Muscle of back (tissue), 3 donors: ENCODE measurements at regions not wholly inside any gene's neighbourhood (a gene's known extent, or its start where the extent isn't known, plus 50 kb on each side); places are given as distances from the start of the nearest gene placed in this dataset.

Experiments used
- DNase-seq, 3 donors: peaks; one replicate each; pipeline versions ENCODE4 v3.0.0 to v3.0.0-alpha.2; 2013

DNA sequence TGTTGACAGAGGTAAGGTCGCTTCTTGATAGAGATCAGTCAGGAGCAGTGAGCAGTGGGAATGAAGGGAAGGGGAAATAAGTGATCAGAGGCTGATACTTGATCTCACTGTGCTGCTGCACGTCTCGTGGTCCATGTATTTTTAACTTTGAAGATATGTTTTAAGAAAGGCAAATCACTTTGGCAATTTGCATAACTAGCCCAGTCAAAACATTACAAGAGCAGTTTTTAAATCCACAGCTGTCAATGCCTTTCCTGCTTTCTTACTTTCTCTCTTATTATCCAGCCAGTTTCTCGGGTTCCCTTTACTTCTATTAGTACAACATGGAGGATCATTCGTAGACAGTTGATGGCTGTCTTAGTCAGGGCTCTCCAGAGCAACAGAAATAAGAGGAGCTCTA is 472.8 kb downstream of the TMA16 start:
- DNase-seq = no peak

DNA sequence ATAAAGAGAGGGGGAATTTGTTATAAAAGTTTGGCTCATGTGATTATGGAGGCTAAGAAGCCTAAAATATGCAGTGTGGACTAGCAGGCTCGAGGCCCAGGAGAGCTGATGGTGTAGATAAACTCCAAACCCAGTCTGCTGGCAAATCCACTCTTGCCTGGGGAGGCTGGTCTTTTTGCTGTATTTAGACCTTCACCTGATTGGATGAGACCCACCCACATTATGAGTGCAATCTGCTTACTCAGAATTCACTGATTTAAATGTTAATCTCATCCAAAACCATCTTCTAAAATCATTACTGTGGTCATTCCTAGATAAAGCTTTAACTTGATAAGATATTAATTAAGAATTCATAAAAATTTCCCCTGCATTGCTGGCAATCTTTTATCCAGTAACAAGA is 473.2 kb downstream of the TMA16 start:
- no peak for DNase-seq

DNA sequence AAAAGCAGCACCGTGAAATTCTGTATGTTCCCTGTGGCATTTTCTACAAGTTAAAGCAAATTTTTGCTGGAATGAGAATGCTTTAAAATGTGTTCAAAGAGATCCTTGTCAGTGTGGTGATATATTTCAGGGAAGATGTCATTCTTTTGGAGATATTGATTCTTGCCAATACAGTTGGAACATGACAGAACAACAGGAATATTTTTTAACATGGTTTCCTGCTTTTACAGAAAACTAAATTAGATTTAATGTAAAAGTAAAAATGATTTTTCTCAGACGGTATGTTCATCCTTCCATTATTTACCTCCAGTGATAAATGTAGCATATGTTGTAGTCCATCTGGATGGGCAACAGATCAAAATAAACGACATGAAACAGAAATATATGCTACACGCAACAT is 474.8 kb downstream of the TMA16 start:
- no peak for DNase-seq

DNA sequence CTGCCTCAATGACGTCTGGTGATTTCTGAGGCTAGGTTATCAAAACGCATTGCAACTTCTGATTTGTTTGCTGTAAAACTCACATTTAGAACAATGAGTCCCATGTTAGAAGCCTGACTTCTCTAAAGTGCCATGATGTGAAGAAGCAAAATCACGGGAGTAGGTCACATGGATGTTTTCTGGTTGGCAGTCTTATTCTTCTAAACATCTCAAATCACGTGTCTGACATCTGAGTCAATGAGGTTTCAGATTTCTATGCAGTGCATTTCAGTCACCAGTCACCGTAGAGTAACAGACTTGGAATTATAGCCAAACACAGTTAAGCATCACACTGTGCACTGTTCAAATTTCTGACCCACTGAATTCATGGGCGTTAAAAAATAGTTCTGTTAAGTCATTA is 482.1 kb downstream of the TMA16 start:
- no peak for DNase-seq

DNA sequence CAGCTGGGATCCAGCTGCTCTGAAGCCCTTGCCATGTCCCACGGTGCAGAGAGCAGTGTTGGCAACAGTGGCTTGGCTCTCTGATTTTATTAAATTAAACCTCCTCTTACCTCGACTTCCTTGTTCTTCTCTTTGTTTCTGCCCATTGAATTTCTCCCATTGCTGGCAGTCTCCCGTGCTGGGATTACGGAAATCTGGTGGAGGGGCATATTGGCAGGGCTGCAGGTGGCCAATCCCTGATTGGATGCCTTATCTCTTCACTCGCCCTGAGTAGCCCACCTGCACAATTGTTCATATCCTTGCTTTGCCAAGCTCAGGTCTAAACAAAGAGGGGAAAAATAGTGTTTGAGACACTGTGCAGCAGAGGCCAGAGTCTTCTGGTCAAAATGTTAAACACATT is 493.9 kb downstream of the TMA16 start:
- peak in 1 of 3 donors; percentile 27 for DNase-seq

DNA sequence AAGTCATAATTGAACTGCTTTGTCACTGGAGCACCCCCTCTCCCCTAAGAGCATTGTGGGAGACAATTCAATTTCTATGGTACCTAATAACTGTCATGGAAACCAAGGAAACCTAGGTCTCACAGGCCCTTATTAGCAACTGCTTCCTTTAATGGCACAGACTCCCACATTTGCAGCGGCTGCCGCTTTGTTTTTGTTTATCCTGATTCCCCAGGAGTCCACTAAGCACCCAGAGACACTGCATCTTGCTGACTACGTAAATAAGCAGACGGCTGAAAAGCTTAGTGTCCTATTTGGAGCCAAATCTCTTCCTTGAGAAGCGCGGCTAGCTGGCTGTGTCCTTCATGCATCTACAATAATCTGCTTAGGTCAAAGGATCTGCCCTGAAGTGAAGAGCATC is 494.4 kb downstream of the TMA16 start:
- peak in 1 of 3 donors; percentile 53 for DNase-seq

DNA sequence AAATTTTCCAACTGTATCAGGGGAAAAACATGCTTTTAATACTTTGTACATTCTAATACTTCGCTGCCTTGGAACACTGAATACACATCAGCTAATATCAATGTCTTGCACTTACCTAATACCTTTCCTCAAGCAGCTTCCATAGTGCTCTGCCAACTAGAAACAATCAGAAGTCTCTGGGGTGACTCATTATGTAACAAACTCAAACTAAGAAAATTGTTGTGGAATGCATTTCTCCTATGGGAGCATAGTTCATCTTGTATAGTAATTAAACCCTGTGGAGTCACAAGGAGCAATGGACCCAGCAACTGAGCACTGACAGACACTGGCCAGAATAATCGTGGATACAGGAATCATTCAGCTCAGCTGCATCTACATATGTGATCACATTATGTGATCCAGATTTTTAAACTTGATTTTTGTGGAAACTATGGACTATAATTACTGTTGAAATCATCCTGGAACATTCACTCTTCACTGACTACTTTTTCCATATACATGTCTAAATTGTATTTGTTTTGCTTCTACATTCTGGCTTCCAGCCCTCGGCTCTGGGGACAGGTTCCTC is 496.9 kb downstream of the TMA16 start:
- peak; percentile 42 to 74 (median 53) for DNase-seq

DNA sequence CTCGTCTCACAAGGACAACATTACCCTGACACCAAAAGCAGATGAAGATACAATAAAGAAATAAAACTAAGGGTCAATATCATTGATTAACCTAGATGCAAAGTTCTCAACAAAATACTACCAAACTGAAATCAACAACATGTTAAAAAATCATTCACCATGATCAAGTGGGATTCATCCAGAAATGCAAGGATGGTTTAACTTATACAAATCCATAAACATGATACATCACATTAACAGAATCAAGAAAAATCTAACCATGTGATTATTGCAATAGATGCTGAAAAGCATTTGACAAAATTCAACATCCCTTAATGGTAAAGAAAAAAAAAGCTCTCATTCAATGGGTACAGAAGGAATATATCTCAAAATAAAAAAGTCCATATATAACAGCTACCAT is 514.9 kb downstream of the TMA16 start:
- DNase-seq = no peak

DNA sequence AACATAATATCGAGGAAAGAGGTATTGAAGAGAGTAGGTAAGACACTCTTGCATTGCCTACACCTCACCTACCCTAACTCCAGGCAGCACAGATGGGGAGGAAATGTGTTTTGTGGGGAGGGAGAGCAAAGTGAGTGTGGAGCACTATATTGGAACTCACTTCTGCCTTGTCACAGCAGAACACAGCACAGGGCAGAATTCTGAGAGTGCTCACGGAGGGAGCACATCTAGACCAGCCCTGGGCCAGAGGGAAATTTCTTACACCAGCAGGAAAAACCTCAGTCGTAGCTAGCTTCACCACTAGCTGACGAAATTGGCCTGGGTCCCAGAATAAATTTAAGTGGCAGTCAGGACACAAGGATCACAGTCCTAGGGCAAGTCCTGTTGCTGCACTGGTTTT is 517.3 kb downstream of the TMA16 start:
- no peak for DNase-seq

DNA sequence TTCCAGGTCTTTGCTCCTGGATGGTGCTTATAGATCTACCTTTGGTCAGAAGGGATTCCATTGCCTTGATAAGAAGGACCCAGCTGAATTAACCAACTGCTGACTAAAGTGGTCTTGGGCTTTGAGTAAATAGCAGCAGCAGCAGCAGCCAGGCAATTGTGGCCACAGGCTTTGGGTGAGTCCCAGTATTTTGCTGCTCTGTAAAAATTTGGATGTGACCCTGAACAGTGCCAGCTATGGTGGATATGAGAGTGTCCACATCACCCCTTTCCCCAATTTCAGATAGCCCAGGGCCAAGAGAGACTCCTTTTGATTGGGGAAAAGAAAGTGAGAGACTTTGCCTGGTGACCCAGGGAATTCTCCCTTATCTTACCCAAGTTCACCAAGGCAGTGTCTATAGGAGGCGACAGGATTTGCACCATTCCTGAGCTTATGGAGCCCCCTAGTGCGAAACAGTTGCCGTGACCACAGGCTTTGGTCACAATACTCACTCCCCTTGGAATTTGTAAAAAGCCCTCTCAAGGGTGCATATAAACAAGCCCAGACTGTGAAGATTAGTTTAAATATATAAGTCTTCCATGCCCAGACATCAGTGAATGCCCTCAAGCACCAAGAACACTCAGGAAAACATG is 518.0 kb downstream of the TMA16 start:
- DNase-seq = peak in 2 of 3 donors; percentile 21 to 46

DNA sequence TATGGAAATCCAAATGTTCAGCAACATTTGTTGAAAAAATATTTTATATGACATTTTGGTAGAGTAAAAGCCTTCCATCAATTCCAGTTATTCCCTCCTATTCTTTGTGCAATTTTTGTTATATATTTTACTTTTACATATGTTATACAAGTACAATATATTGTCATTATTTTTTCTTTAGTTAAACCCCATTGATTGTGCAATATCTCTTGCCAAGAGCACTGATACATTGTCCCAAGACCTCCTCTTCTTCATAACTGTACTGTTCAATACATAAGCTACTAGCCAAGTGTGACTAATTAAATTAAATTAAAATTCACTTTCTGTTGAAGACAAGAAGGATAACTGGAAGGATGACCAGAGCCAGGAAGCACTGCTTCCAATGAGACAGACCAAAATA is 527.5 kb downstream of the TMA16 start:
- no peak for DNase-seq

DNA sequence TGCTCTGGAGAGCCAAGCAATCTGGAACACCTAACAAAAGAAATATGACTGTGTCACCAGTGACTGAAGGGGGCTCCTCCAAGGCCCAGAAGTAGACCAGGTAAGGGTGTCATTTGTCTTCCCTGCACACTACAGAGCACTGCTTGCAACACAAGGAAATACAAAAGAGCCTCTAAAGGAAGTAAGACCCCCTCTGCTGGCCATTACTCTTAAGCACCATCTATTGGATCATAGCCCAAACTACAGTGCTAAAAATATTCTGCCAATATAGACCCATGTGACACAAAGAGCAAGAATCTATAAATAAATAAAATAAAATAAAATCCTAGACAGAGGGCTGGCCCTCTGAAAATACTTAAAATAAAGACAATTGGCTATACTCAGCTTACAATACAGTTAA is 528.7 kb downstream of the TMA16 start:
- DNase-seq = no peak

DNA sequence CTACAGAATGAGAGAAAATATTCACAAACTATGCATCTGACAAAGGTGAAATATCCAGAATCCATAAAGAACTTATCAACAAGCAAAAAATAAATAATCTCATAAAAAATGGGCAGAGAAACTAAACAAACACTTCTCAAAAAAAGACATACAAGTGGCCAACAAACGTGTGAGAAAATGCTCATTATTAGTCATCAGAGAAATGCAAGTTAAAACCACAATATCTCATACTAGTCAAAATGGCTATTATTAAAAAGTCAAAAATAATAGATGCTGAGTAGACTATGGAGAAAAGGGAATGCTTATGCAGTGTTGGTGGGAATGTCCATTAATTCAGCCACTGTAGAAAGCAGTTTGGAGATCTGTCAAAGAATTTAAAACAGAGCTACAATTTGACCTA is 533.3 kb downstream of the TMA16 start:
- no peak for DNase-seq

DNA sequence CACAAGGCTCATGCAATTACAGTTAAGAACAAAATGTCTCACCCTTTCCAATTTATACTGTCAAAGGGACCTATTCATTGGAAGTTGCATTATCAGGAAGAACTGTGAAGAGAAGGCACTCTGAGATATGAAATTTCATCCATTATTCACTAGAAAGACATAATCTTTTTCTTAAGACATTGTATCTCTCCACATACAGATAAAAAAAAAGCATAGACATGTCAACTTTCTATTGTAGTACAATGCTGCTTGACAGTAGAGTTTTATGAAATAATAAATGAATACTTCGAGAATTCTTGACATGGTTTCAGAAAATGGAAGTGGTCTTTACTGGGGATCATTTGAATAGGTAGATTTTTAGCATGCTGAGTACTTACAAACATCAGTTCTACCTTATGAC is 545.0 kb downstream of the TMA16 start:
- no peak for DNase-seq

DNA sequence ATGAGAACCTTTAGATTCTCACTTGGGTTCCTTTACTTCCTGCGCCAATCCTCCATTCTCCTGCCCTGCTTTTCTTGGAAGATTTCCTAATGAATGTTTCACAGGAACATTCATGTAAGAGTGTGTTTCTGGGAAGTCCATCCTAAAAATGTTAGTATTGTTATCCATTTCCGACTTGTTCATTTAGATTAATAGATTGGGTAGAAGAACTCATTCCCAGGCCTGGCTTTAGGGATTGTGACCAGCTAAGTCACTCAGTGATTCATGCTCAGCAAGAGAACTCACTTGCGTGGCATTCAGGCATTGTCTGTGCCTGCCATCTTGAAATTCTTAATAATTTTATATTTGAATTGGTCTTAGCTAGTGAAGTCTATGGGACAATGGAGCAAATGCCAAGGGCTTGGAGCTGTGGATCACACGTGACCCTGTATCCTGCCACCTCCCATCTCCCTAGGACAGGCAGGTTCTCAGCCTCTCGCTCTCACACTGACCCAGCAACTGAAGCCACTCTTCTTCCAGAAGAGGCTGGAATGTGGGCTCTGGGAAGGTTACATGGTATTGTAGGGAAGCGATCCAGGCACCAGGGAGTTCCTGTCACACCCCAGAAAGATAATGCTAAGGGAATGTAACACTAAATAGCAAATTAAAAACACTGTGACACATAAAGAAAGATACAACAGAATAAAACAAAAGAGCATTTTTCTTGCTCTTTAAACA is 562.1 kb downstream of the TMA16 start:
- DNase-seq = no peak

DNA sequence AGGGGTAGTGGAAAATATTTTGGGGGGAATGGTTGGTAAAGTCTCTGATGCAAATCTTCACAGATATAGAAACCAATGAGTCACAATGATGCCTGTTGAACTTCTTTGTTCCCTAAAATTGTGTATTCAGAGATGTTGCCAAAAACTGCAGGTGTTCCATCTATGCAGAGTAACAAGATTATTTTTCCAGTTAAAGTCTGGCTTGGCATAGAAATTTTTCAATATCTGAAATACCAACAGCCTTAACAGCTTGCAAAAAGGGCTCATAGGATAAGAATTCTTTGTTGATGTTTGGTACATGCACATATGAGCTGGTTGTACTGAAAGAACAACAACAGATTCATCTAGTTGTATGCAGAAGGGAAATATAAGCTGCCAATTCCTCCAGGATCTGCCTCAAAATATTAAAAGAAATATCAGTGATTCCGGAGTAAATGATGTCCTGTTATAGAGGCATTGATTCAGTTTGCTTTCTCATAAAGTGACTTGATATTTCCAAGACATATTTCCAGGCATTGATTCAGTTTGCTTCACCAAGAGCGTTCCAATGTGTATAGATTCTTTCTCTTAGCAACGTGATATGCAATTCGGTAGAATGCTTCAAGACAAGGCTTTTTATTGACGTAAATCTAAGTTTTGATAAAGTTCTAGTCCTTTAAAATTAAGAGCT is 564.4 kb downstream of the TMA16 start:
- peak; percentile 10 to 23 (median 11) for DNase-seq

DNA sequence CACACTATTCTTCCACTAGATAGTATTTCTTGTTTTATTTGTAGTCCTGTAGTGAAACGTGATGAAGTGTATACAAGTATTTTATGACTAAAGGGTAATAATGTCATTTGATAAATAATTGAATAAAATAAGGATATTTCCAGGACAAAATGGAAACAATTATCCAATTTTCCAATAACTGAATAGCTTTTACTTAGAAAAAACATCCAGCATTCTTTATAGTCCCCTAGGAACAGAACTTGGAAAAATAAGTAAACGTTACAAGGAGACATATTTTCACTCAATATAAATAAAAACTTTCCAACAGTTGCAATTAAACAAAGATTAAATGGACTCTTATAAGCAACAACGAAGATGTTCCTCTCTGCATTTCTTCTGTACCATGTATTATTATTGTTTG is 566.0 kb downstream of the TMA16 start:
- peak; percentile 6 to 26 (median 16) for DNase-seq

DNA sequence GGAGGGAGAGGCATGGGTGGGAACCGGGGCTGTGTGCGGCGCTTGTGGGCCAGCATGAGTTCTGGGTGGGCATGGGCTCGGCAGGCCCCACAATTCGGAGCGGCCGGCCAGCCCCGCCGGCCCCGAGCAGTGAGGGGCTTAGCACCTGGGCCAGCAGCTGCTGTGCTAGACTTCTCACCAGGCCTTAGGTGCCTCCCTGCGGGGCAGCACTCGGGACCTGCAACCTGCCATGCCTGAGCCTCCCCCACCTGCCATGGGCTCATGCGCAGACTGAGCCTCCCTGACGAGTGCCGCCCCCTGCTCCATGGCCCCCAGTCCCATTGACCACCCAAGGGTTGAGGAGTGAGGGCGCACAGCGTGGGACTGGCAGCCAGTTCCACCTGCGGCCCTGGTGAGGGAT is 573.9 kb downstream of the TMA16 start:
- DNase-seq = no peak

DNA sequence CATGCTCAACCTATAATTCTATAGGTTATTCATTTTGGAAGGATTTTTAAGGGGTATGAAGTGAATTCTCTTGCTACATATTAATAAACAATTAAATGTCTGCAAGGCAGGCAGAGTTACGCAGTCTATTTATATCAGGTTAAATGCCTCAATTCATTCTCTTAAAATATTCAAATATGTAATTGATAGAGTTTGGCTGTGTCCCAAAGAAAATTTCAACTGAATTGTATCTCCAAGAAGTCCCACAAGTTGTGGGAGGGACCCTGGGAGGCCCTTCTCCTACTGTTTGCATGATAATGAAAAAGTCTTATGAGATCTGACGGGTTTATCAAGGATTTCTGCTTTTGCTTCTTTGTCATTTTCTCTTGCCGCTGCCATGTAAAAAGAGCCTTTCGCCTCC is 576.1 kb downstream of the TMA16 start:
- DNase-seq = no peak

DNA sequence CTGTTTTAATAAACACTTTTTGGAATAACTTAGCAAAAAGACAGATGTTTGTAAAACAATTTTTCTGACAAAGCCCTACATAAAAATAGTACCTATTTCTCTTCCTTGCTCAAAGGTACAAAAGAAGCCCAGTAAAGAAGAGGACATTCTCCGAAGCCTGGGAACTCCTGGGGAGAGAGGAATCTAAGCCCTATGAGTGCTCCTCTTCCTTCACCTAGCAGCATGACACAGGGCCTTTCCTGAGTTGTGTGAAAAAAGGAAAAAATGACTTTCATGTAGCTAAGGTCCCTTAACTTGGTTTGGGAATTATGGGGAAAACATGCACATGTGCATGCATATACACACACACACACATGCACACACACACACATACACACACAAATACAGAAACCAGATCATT is 586.9 kb downstream of the TMA16 start:
- no peak for DNase-seq

DNA sequence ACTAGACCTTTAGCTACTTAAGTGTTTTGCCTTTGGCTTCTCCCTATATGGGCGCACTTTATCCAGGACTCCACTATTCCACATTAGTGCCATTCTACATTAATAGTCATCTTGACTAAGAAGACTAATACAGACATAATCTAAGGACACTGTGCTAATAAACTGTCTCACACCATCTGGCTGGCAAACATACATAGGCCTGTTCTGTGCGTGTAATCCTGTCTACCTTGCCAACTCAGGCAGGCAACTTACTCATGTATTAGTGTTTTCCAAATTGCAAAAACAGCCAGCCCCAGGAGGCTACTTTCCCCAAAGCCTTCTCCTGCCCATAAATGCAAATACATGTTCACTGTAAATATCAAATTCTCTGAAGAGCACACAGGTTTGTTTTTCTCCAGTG is 587.3 kb downstream of the TMA16 start:
- no peak for DNase-seq

DNA sequence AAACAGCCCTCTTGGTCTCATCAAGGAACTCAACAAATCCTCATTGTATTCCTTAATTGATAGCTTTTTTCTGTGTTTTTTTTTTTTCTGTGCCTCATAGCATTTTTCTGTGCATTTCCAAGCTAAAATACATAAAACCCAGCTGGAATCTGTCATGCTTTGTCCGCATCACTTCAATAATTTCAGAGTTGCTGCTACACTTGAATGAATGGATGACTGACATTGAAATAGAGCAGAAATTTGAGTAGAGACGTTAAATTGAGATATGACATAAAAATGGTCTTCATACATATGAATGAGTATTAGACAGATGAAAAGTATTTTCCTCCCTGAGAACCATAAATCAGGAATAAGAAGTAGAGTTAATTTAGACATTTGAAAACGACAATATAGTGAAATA is 593.2 kb downstream of the TMA16 start:
- DNase-seq = no peak
